DMS79 treated with DMSO at 0.1 percent for 48 hours (cell line): ENCODE measurements at regions not wholly inside any gene's neighbourhood (a gene's known extent, or its start where the extent isn't known, plus 50 kb on each side); places are given as distances from the start of the nearest gene placed in this dataset.
"Not testable (repeated sequence)": the region's sequence is repeated elsewhere in the genome, so short reads cannot be mapped to it uniquely, and the experiment has no call there.

ENCODE experiments used
- DNase-seq: peaks from one replicate; lab custom pipeline; 2025; lab: John Stamatoyannopoulos, UW

DNA sequence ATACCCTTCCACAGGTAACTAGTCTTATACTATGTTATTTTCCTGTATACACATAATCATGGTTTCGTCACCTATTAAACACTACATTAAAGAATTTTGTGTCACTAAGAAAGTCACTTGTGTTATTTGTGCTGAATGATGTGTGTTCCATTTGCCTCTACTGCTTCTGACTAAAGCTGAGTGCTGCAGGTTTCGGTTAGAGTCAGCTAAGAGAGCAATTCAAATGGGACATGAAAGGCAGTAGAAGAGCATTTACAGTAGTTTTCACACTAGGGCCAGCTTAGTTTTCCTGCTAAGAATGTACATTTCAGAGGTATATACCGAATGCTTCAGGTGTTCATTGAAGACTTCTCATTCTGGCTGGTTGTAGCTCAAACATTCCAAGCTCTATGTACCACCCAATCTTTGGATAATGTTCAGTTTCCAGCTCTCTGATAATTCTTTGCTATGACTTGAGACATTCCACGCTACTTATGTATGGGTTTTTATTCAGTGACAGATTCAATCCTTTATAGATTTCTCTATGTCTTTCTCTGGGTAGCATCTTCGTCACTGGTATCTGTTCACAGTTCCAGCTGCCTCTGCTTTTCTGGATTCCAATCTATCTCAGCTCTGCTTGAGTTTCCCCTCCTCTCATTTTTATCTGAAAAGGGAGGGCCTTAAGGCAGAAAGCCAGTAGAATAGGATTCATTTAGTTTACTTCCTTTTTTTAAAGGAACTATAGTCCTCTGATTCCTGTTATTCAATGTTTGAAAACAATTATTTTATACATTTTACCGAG, 164.4 kb downstream of the CXXC4 start:
- DNase-seq: no peak

DNA sequence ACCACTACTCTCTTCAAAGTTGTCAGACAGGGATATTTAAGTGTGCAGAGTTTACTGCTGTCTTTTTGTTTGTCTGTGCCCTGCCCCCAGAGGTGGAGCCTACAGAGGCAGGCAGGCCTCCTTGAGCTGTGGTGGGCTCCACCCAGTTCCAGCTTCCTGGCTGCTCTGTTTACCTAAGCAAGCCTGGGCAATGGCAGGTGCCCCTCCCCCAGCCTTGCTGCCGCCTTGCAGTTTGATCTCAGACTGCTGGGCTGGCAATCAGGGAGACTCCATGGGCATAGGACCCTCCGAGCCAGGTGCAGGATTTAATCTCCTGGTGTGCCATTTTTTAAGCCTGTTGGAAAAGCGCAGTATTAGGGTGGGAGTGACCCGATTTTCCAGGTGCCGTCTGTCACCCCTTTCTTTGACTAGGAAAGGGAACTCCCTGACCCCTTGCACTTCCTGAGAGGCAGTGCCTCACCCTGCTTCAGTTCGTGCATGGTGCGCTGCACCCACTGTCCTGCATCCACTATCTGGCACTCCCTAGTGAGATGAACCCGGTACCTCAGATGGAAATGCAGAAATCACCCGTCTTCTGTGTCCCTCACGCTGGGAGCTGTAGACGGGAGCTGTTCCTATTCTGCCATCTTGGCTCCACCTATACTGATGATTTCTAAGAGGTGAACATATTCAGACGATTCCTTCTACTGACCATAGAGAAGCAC, 167.6 kb downstream of the CXXC4 start:
- DNase-seq: not testable (repeated sequence)

DNA sequence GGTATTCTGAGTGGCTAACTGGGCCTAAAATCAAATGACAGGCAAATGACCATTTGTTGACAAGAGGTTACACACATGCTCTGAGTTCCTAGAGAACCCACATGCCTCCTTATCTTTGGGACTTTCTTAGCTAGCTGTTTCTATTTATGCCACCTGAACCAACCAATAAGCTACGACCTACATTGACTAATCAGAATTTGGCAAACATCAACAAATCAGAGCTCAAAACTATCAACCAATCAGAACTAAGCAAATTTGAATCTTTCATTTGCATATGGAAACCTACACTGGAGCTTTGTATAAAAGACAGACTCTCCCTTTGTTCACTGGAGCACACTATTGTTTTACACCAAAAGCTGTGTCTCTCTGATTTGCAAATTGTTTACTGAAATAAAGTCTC, 192.0 kb downstream of the CXXC4 start:
- DNase-seq: no peak

GRCh38 chr4:104294811-104295210, 199.9 kb downstream of the CXXC4 start:
- DNase-seq: no peak

GRCh38 chr4:104286867-104287266, 207.8 kb downstream of the CXXC4 start:
- DNase-seq: no peak

GRCh38 chr4:104283303-104283702, 211.4 kb downstream of the CXXC4 start:
- DNase-seq: no peak

GRCh38 chr4:104279744-104280143, 214.9 kb downstream of the CXXC4 start:
- DNase-seq: no peak

DNA sequence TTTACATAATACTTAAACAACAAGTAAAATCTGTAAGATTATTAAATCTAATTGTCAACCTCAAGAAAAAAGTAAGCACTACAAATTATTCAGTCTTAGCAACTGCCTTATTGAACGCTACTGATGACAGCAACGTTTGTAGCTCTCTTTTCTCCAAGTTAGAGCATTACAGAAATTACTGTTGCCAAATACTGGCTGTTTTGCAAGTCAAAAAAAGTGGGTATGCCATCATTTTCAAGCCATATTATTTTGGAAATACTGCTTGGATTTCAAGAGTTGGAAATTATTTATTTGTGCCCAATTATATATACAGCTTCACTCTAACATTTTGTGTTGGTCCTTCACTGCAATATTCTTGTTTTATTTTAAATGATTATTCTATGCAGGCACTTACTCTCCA, 221.7 kb downstream of the CXXC4 start:
- DNase-seq: no peak

- DNase-seq: not testable (repeated sequence)
Measured at GRCh38 chr4:104269603-104270002, 225.1 kb downstream of the CXXC4 start.

DNA sequence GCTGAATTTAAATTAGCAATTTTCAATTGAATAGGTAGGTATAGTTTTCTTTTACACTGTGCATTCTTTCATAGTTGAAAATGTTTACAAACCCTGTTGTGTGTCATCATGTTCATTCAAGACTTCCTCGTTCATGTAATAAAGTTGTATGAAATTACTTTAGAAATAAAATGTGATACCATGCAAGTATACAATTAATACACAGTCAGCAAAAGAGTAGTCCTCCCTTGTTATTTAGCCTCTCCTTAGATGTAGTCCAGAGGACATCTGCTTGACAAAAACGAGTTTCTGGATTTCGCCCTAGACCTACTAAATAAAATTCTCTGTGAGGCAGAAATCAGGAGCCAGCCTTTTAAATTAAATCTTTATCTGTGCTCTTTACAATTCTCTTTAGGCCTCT, 231.6 kb downstream of the CXXC4 start:
- no peak for DNase-seq

- DNase-seq: no peak
Measured at GRCh38 chr4:104262678-104263077, 232.0 kb downstream of the CXXC4 start.

GRCh38 chr4:104248726-104249125, 246.0 kb downstream of the CXXC4 start:
- DNase-seq: no peak

GRCh38 chr4:104235967-104236366, 258.7 kb downstream of the CXXC4 start:
- no peak for DNase-seq

DNA sequence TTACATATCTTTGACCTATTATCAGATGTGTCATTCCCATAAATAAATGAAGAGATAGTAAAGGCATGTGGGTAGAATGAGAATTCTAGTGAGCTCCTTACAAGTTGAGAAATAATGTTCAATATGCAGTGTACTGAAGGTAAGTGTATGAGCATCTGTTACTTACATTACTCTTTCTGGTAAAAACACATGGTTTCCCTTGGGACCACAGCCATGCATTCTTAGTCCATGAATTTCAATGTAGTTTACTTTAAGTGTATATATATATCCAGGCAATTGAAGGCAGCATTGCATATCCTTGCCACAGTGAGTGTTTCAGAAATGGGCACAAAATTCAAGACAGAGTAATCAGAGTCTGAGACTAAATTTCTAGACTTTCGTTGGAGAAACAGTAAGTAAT, 277.2 kb downstream of the CXXC4 start:
- DNase-seq: no peak

DNA sequence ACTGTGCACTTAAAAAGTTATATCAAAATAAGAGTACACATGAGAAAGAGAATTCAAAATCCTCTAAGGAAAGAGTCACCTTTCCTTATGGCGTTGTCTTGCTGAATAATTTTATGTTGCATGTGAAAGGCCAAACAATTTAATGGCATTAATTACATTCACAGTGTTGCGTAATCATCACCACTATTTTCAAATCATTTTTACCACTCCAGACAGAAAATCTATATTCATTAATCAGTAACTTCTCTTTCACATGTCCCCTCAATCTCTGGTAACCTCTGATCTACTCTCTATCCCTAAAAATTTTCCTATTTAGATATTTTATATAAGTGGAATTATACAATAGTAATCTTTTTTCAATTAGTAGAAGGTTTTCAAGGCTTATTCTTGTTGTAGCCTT, 283.0 kb downstream of the CXXC4 start:
- DNase-seq: no peak

GRCh38 chr4:104210420-104210819, 284.3 kb downstream of the CXXC4 start:
- DNase-seq: no peak

DNA sequence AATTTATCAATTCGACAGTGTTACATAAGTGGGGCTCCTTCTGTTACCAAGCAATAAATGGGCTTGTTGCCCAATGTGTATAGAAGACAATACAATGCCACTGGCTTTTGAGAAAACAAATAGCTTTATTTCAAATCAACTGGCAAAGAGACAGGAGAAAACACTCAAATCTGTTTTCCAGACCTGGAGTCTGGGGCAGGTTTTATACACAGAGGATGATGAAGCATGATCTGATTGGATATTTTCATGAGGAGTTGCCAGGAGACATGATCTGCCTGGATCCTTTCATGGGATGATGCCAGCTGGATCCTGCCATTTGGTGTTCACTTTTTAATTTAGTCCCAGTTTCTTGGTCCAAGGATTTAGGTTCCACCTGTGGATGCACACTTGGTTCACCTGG, 287.9 kb downstream of the CXXC4 start:
- no peak for DNase-seq

- no peak for DNase-seq
Measured at GRCh38 chr4:104205116-104205515, 289.6 kb downstream of the CXXC4 start.

DNA sequence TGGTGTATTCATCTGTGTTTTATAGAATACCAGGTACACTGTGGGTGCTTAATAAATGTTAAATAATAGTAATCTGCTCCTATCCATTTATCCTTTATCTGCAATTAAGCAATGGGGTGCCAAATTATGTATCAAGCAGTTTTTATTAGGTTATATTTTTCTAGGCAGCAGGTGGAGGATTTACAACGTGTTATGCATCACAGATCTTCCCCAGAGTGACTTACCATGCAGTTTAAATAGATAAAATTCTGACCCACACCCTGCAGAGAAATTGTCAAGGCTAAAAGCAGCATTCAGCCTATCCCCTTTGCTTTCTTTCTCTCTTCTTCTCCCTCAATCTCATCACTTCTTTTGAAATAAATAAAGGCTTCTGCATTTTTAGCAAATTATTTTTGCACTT, 306.4 kb downstream of the CXXC4 start:
- DNase-seq: no peak

DNA sequence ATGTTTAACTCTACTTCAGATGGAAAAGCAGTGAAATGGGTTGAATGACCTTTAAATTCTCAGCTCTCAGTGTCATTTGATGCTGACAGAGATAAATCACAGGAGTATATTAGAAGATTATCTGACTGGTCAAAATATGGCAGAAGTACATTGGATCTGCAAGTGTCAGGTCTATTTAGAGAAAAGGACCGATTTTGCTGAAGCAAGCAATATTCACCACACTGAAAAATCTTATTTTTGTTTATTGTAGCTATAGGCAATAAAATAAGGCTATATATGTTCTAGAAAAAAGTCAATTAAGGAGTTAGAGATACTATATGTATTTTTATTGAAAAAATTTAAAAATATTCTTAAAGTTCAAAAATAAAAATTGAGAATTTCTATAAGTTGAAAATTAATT, 325.3 kb downstream of the CXXC4 start:
- no peak for DNase-seq

DNA sequence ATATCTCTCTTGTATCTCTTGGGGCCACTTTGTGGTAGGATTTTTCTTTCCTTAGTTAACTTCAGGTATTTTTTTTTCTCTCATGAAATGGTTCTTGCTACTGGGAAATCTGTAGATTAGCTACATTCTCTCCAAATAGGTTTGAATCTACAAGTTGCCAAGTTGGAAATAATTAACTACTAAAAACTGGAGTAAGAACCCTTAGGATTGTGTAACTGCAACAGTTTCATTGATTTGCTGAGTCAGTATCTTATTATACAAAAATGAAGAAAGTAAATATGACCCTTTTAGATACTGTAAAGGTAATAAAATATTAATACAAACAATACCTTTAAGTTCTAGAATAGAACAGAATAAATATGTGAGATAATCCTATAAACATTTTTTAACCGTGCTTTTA, 327.9 kb downstream of the CXXC4 start:
- no peak for DNase-seq

DNA sequence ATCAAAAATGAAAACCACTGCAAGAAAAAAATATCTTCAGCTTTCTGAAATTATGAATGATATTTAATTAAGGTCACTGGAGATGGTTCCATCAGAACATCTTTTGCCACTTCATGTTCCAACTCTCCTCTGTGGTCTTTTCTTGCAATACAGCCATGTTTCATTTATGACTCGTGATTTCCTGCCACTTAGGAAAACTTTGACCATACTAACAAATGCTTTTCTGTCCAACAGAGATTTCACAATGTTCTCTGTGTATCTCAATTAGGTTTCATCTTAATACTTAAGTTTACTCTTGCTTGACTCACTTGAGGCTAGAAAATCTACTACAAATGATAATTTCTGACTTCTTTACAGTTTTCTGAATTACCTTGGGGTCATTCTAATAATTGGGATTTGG, 330.9 kb downstream of the CXXC4 start:
- no peak for DNase-seq

DNA sequence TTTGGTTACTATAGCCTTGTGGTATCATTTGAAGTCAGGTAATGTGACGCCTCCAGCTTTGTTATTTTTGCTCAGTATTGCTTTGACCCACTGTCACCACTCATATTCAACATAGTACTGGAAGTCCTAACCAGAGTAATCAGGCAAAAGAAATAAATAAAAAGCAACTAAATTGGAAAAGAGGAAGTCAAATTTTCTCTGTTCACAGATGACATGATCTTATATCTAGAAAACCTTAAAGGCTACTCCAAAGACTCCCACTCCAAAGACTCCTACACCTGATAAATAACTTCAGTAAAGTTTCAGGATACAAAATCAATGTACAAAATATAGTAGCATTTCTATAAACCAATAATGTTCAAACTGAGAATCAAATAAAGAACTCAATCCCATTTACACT, 348.6 kb downstream of the CXXC4 start:
- DNase-seq: no peak

GRCh38 chr4:104138116-104138515, 356.6 kb downstream of the CXXC4 start:
- no peak for DNase-seq
